GM12864 (cell line): ENCODE measurements at regions not wholly inside any gene's neighbourhood (a gene's known extent, or its start where the extent isn't known, plus 50 kb on each side); places are given as distances from the start of the nearest gene placed in this dataset.
A peak's percentile ranks its signal among the peaks of the same experiment; 100 is the strongest.

ENCODE experiments used
- DNase-seq: peaks from one replicate; pipeline ENCODE4 v3.0.0-alpha.2; 2011; ENCODE audit warnings: low read depth
- H3K4me3 ChIP-seq: 2 replicates; pipeline ENCODE4 v1.5.1; 2011; ENCODE audit warnings: mild to moderate bottlenecking, low read depth, low read length, control low read depth
- CTCF ChIP-seq: IDR thresholded peaks from 2 replicates; pipeline ENCODE4 v1.5.1; 2011; ENCODE audit warnings: low read depth, mild to moderate bottlenecking, moderate library complexity, low read length, control low read depth, inconsistent platforms; ENCODE audit errors: missing control alignments

- TF ChIP-seq CTCF: no peak
These were observed 1016.0 kb downstream of the MCTP2 start for GRCh38 chr15:95247071-95247984.

GRCh38 chr15:95249524-95249923 lies 1018.2 kb downstream of the MCTP2 start:
- no peak for TF ChIP-seq CTCF
- H3K4me3 ChIP-seq: no peak overlapping the region
- DNase-seq: no peak

More at GRCh38 chr15:95247071-95247984, 1016.0 kb downstream of the MCTP2 start:
- DNase-seq: no peak
- no peak overlapping the region for H3K4me3 ChIP-seq

- no peak for DNase-seq
- no peak overlapping the region for H3K4me3 ChIP-seq
- no peak for TF ChIP-seq CTCF
These were observed 1021.0 kb downstream of the MCTP2 start for GRCh38 chr15:95252404-95252803.

- no peak for TF ChIP-seq CTCF
- no peak for DNase-seq
- no peak overlapping the region for H3K4me3 ChIP-seq
These were observed 1022.9 kb downstream of the MCTP2 start for GRCh38 chr15:95254263-95254662.

- peak; percentile 72 for TF ChIP-seq CTCF
- no peak overlapping the region for H3K4me3 ChIP-seq
- DNase-seq: peak; percentile 0
These were observed 1028.2 kb downstream of the MCTP2 start for GRCh38 chr15:95259513-95259912.

GRCh38 chr15:95259965-95260364 lies 1028.6 kb downstream of the MCTP2 start:
- no peak overlapping the region for H3K4me3 ChIP-seq
- no peak for DNase-seq
- no peak for TF ChIP-seq CTCF

- no peak for TF ChIP-seq CTCF
- no peak for DNase-seq
- no peak overlapping the region for H3K4me3 ChIP-seq
These were observed 1029.5 kb downstream of the MCTP2 start for GRCh38 chr15:95260856-95261255.
